Osteocyte (in vitro differentiated cells): ENCODE measurements at regions not wholly inside any gene's neighbourhood (a gene's known extent, or its start where the extent isn't known, plus 50 kb on each side); places are given as distances from the start of the nearest gene placed in this dataset.

Experiments used
- DNase-seq: peaks from one replicate; pipeline ENCODE4 v3.0.0; 2021; ENCODE audit warnings: mixed read lengths; ENCODE audit not compliant: unreplicated experiment; ENCODE audit errors: extremely low spot score
- H3K27ac Mint-ChIP-seq: one replicate; pipeline ENCODE4 v1.8.0; 2021; ENCODE audit warnings: mild to moderate bottlenecking, mixed read lengths; ENCODE audit not compliant: unreplicated experiment
- H3K27me3 Mint-ChIP-seq: one replicate; pipeline ENCODE4 v1.8.0; 2021; ENCODE audit warnings: mixed read lengths; ENCODE audit not compliant: unreplicated experiment
- H3K36me3 Mint-ChIP-seq: one replicate; pipeline ENCODE4 v1.8.0; 2021; ENCODE audit warnings: mixed read lengths; ENCODE audit not compliant: unreplicated experiment
- H3K4me1 Mint-ChIP-seq: one replicate; pipeline ENCODE4 v1.8.0; 2021; ENCODE audit warnings: mixed read lengths; ENCODE audit not compliant: unreplicated experiment
- H3K4me3 Mint-ChIP-seq: one replicate; pipeline ENCODE4 v1.8.0; 2021; ENCODE audit warnings: mild to moderate bottlenecking, moderate library complexity, mixed read lengths; ENCODE audit not compliant: unreplicated experiment
- H3K9me3 Mint-ChIP-seq: one replicate; pipeline ENCODE4 v1.8.0; 2021; ENCODE audit warnings: mixed read lengths; ENCODE audit not compliant: unreplicated experiment
- TF ChIP-seq, protein P1 (sequence below): fragments of 200-600 bp; sonication (generic); IDR thresholded peaks from 2 replicates; pipeline ENCODE4 v1.5.0; 2021; ENCODE audit warnings: antibody characterized with exemption, mild to moderate bottlenecking, moderate library complexity

DNA sequence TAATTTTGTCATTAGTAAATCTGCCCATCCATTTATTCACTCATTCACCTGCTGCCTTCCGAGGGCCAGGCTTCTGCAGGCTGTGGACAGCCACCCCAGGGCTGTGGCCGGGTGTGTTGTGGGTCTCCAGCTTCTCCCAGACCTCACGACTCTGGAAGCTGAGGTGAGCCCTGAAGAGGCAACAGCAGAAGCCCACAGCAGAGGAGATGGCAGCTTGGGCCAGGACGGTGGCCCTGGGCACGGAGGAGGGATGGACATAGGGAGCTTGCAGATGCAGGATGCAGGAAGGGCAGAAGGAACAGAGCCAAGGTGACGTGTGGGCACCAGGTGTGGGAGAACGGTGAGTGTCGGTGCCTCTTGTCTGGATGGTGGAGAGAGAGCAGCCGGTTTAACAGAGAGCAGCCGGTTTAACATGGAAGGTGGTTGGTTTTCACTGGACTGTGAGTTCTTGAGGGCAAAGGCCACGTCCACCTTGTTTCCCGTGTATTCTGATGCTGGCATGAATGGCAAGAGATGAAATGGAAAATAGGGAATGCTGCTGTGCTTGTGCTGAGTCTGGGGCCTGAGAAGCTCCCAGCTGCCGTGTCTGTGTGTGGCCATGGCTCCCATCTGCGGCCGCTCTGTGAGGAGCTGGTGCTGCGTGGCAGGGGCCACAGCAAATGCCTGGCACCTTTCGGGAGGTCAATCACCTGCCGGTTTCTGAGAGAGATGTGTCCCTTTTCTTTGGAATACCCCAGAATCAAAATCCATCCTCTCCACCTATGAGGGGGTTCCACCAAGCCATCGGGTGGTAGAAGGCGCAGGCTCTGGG, 669.9 kb downstream of the BRD1 start:
- DNase-seq: no peak
- no peaks in the 10 kb centered on the region for H3K27me3 Mint-ChIP-seq
- H3K4me3 Mint-ChIP-seq: no peak overlapping the region
- H3K36me3 Mint-ChIP-seq: no peaks in the 10 kb centered on the region
- H3K9me3 Mint-ChIP-seq: peaks cover 4% of the 10 kb centered on the region
- no peaks in the 10 kb centered on the region for H3K4me1 Mint-ChIP-seq
- TF ChIP-seq, protein P1, sequence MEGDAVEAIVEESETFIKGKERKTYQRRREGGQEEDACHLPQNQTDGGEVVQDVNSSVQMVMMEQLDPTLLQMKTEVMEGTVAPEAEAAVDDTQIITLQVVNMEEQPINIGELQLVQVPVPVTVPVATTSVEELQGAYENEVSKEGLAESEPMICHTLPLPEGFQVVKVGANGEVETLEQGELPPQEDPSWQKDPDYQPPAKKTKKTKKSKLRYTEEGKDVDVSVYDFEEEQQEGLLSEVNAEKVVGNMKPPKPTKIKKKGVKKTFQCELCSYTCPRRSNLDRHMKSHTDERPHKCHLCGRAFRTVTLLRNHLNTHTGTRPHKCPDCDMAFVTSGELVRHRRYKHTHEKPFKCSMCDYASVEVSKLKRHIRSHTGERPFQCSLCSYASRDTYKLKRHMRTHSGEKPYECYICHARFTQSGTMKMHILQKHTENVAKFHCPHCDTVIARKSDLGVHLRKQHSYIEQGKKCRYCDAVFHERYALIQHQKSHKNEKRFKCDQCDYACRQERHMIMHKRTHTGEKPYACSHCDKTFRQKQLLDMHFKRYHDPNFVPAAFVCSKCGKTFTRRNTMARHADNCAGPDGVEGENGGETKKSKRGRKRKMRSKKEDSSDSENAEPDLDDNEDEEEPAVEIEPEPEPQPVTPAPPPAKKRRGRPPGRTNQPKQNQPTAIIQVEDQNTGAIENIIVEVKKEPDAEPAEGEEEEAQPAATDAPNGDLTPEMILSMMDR: no peak
- H3K27ac Mint-ChIP-seq: no peak overlapping the region

DNA sequence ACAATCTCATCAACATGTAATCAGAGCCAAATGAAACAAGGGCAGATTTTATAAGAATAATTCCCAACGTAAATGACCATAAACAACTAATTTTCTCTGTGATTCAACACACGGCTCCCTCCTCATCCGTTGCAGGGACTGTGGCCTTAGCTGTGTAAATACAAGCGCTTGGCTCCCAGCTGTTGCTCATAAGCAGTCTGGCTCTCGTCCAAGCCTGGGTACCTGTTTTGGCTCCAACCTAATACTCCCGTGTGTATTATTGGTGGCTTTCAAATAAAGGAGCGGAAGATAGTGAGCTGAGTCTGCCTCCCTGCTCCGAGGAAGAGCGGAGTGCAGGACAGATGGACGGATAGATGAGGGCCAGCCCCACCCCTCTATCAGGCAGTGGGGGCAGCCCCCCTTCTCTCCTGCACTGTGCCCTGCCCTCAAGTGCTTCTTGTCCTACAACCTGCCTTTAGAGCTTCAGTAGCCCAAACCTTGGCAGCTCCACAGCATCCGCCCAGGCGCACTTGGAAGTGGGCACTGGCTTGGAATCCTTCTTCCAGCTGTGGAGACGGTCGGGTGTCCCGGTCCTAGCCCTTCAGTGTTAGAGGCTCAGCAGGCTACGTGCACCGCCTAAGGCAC, 670.9 kb downstream of the BRD1 start:
- no peak for DNase-seq
- Mint-ChIP-seq H3K36me3 (no peaks in the 10 kb centered on the region), H3K4me1 (no peaks in the 10 kb centered on the region), H3K4me3 (no peak overlapping the region), H3K27ac (no peak overlapping the region), H3K27me3 (no peaks in the 10 kb centered on the region), H3K9me3 (peaks cover 4% of the 10 kb centered on the region)
- TF ChIP-seq, protein P1: no peak

DNA sequence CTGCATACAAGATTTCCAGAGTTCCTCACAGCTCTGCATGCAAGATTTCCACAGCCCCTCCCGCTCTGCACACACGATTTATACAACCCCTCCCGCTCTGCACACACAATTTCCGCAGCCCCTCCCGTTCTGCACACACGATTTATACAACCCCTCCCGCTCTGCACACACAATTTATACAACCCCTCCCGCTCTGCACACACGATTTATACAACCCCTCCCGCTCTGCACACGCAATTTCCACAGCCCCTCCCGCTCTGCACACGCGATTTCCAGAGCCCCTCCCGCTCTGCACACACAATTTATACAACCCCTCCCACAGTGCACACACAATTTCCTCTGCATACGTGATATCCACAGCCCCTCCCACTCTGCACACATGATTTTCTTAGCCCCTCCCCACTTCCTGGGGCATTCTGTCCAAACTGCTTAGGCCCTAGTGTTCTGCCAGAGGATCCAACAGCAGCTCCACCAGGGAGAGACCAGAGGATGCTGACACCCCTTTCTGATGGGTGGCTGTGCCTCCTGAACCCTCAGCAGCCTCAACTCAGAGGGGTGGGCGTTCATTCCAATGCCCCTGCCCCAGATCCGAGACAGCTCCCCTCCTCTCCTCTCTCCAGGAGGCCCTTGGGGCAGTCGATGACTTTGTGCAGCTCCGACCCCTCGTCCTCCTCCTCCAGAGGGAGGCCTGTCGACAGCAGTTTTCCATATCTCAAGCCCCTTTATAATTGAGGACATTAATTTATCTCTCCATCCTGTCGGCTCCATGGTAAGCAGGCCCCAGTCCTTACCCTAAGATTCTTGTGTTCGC, 671.7 kb downstream of the BRD1 start:
- Mint-ChIP-seq H3K4me3 (no peak overlapping the region), H3K27me3 (no peaks in the 10 kb centered on the region), H3K36me3 (no peaks in the 10 kb centered on the region), H3K4me1 (no peaks in the 10 kb centered on the region), H3K9me3 (peaks cover 4% of the 10 kb centered on the region), H3K27ac (no peak overlapping the region)
- TF ChIP-seq, protein P1: no peak
- no peak for DNase-seq

DNA sequence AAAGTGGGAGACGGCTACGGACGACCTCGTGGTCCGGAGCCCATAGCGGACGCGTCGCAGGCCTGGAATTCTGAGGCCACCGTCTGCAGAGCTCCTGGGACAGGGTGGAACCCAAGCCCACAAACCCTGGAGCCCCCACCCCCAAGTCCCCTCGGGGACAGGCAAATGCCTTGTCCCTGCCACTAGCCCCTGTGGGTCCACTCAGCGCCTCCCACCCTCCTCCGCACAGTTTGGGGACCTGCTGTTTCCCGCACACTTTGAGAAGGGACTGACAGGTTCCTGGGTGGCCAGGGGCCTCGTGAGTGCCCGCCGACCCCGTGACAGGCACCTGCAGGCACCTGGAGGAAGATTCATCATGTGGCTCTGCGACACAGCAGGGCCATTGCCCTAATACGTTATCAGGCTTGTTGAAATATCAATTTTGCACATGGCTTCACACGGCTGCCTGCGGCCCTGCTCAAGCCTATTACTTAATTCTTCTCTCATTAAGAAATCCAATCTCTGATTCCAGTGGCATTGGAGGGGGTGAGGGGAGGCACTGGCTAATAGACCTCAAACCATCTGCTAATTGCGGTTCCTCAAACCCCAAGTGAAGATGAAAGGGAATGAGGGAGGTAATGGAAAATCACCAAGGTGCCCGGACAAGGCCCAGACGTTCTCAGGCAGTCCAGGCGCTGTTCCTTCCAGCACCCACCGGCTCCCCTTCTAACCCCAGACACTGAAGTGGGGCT, 672.5 kb downstream of the BRD1 start:
- H3K36me3 Mint-ChIP-seq: no peaks in the 10 kb centered on the region
- H3K27ac Mint-ChIP-seq: no peak overlapping the region
- TF ChIP-seq, protein P1: no peak
- H3K27me3 Mint-ChIP-seq: no peaks in the 10 kb centered on the region
- DNase-seq: no peak
- H3K4me3 Mint-ChIP-seq: no peak overlapping the region
- no peaks in the 10 kb centered on the region for H3K4me1 Mint-ChIP-seq
- H3K9me3 Mint-ChIP-seq: peaks cover 4% of the 10 kb centered on the region
